ENCODE measurements at regions not wholly inside any gene's neighbourhood (a gene's known extent, or its start where the extent isn't known, plus 50 kb on each side); places are given as distances from the start of the nearest gene placed in this dataset.
"Not testable (repeated sequence)": the region's sequence is repeated elsewhere in the genome, so short reads cannot be mapped to it uniquely, and the experiment has no call there.

- Mint-ChIP-seq H3K27me3 (peaks cover 4% of the 10 kb centered on the region), H3K36me3 (ENCODE audit: low read depth) (no peaks in the 10 kb centered on the region), H3K27ac (no peak overlapping the region), H3K4me1 (no peaks in the 10 kb centered on the region), H3K9me3 (peaks cover 7% of the 10 kb centered on the region), H3K4me3 (no peak overlapping the region)
- no peak for ATAC-seq
- DNase-seq = no peak
Observed at GRCh38 chr2:66198873-66199272, 236.1 kb upstream of the MEIS1 start.

GRCh38 chr2:66192888-66193287 lies 242.0 kb upstream of the MEIS1 start:
- H3K4me3 Mint-ChIP-seq = no peak overlapping the region
- ATAC-seq = no peak

GRCh38 chr2:66191311-66191710 lies 243.6 kb upstream of the MEIS1 start:
- ATAC-seq (no peak), DNase-seq (no peak)
- H3K27me3 Mint-ChIP-seq = no peaks in the 10 kb centered on the region
- H3K4me1 Mint-ChIP-seq = no peaks in the 10 kb centered on the region
- no peak overlapping the region for H3K4me3 Mint-ChIP-seq
- H3K36me3 Mint-ChIP-seq (ENCODE audit: low read depth) = no peaks in the 10 kb centered on the region
- H3K27ac Mint-ChIP-seq = no peak overlapping the region
- peaks cover 3% of the 10 kb centered on the region for H3K9me3 Mint-ChIP-seq

More at GRCh38 chr2:66192888-66193287, 242.0 kb upstream of the MEIS1 start:
- no peaks in the 10 kb centered on the region for H3K36me3 Mint-ChIP-seq (ENCODE audit: low read depth)
- no peaks in the 10 kb centered on the region for H3K4me1 Mint-ChIP-seq
- H3K27ac Mint-ChIP-seq = no peak overlapping the region
- H3K27me3 Mint-ChIP-seq = no peaks in the 10 kb centered on the region
- peaks cover 6% of the 10 kb centered on the region for H3K9me3 Mint-ChIP-seq
- DNase-seq = no peak

- no peak for ATAC-seq
- Mint-ChIP-seq H3K36me3 (ENCODE audit: low read depth) (no peaks in the 10 kb centered on the region), H3K4me3 (no peak overlapping the region), H3K4me1 (no peaks in the 10 kb centered on the region), H3K27me3 (no peaks in the 10 kb centered on the region), H3K9me3 (peaks cover 3% of the 10 kb centered on the region), H3K27ac (no peak overlapping the region)
- DNase-seq = no peak
Observed at GRCh38 chr2:66189553-66189952, 245.4 kb upstream of the MEIS1 start.

- Mint-ChIP-seq H3K4me1 (no peaks in the 10 kb centered on the region), H3K36me3 (ENCODE audit: low read depth) (no peaks in the 10 kb centered on the region), H3K27me3 (no peaks in the 10 kb centered on the region), H3K9me3 (peaks cover 3% of the 10 kb centered on the region), H3K27ac (no peak overlapping the region), H3K4me3 (no peak overlapping the region)
- no peak for ATAC-seq
- no peak for DNase-seq
Observed at GRCh38 chr2:66186537-66186936, 248.4 kb upstream of the MEIS1 start.

- no peak overlapping the region for H3K27ac Mint-ChIP-seq
- DNase-seq = no peak
- H3K4me1 Mint-ChIP-seq = no peaks in the 10 kb centered on the region
- peaks cover 3% of the 10 kb centered on the region for H3K9me3 Mint-ChIP-seq
- H3K4me3 Mint-ChIP-seq = no peak overlapping the region
- no peak for ATAC-seq
- H3K27me3 Mint-ChIP-seq = no peaks in the 10 kb centered on the region
- no peaks in the 10 kb centered on the region for H3K36me3 Mint-ChIP-seq (ENCODE audit: low read depth)
Observed at GRCh38 chr2:66185497-66186054, 249.3 kb upstream of the MEIS1 start.

- H3K4me1 Mint-ChIP-seq; ATAC-seq; H3K4me3 Mint-ChIP-seq; H3K9me3 Mint-ChIP-seq; DNase-seq; H3K27me3 Mint-ChIP-seq; H3K36me3 Mint-ChIP-seq (ENCODE audit: low read depth); H3K27ac Mint-ChIP-seq: not testable (repeated sequence)
Observed at GRCh38 chr2:66177128-66177796, 257.7 kb upstream of the MEIS1 start.

- Mint-ChIP-seq H3K4me1 (no peaks in the 10 kb centered on the region), H3K36me3 (ENCODE audit: low read depth) (no peaks in the 10 kb centered on the region), H3K9me3 (no peaks in the 10 kb centered on the region), H3K27ac (no peak overlapping the region), H3K4me3 (no peak overlapping the region), H3K27me3 (no peaks in the 10 kb centered on the region)
- no peak for ATAC-seq
- no peak for DNase-seq
Observed at GRCh38 chr2:66174491-66174890, 260.4 kb upstream of the MEIS1 start.

GRCh38 chr2:66173645-66174044 lies 261.3 kb upstream of the MEIS1 start:
- Mint-ChIP-seq H3K4me1 (no peaks in the 10 kb centered on the region), H3K27me3 (no peaks in the 10 kb centered on the region), H3K4me3 (no peak overlapping the region), H3K9me3 (no peaks in the 10 kb centered on the region), H3K36me3 (ENCODE audit: low read depth) (no peaks in the 10 kb centered on the region), H3K27ac (no peak overlapping the region)
- ATAC-seq (no peak), DNase-seq (no peak)

GRCh38 chr2:66171530-66171929 lies 263.4 kb upstream of the MEIS1 start:
- Mint-ChIP-seq H3K36me3 (ENCODE audit: low read depth) (no peaks in the 10 kb centered on the region), H3K27ac (no peak overlapping the region), H3K4me3 (no peak overlapping the region), H3K4me1 (no peaks in the 10 kb centered on the region), H3K9me3 (no peaks in the 10 kb centered on the region), H3K27me3 (no peaks in the 10 kb centered on the region)
- no peak for DNase-seq
- ATAC-seq = no peak

- no peaks in the 10 kb centered on the region for H3K27me3 Mint-ChIP-seq
- ATAC-seq (no peak), DNase-seq (no peak)
- H3K27ac Mint-ChIP-seq = no peak overlapping the region
- H3K9me3 Mint-ChIP-seq = no peaks in the 10 kb centered on the region
- H3K36me3 Mint-ChIP-seq (ENCODE audit: low read depth) = no peaks in the 10 kb centered on the region
- H3K4me3 Mint-ChIP-seq = no peak overlapping the region
- no peaks in the 10 kb centered on the region for H3K4me1 Mint-ChIP-seq
Observed at GRCh38 chr2:66170744-66171330, 264.1 kb upstream of the MEIS1 start.

- ATAC-seq = no peak
- no peak overlapping the region for H3K27ac Mint-ChIP-seq
Observed at GRCh38 chr2:66169076-66169475, 265.8 kb upstream of the MEIS1 start.

GRCh38 chr2:66164470-66164869 lies 270.5 kb upstream of the MEIS1 start:
- no peaks in the 10 kb centered on the region for H3K27me3 Mint-ChIP-seq
- no peaks in the 10 kb centered on the region for H3K4me1 Mint-ChIP-seq
- no peaks in the 10 kb centered on the region for H3K9me3 Mint-ChIP-seq
- no peaks in the 10 kb centered on the region for H3K36me3 Mint-ChIP-seq (ENCODE audit: low read depth)
- DNase-seq (no peak), ATAC-seq (no peak)
- H3K4me3 Mint-ChIP-seq = no peak overlapping the region
- H3K27ac Mint-ChIP-seq = no peak overlapping the region

More at GRCh38 chr2:66169076-66169475, 265.8 kb upstream of the MEIS1 start:
- Mint-ChIP-seq H3K4me1 (no peaks in the 10 kb centered on the region), H3K4me3 (no peak overlapping the region), H3K27me3 (no peaks in the 10 kb centered on the region), H3K36me3 (ENCODE audit: low read depth) (no peaks in the 10 kb centered on the region), H3K9me3 (no peaks in the 10 kb centered on the region)
- no peak for DNase-seq

GRCh38 chr2:66156171-66156570 lies 278.8 kb upstream of the MEIS1 start:
- peaks cover 32% of the 10 kb centered on the region for H3K9me3 Mint-ChIP-seq
- no peaks in the 10 kb centered on the region for H3K4me1 Mint-ChIP-seq
- no peaks in the 10 kb centered on the region for H3K36me3 Mint-ChIP-seq (ENCODE audit: low read depth)
- no peak overlapping the region for H3K4me3 Mint-ChIP-seq
- no peak overlapping the region for H3K27ac Mint-ChIP-seq
- H3K27me3 Mint-ChIP-seq = no peaks in the 10 kb centered on the region
- DNase-seq (no peak), ATAC-seq (no peak)

GRCh38 chr2:66153941-66154340 lies 281.0 kb upstream of the MEIS1 start:
- no peaks in the 10 kb centered on the region for H3K4me1 Mint-ChIP-seq
- peaks cover 38% of the 10 kb centered on the region for H3K9me3 Mint-ChIP-seq
- no peak overlapping the region for H3K4me3 Mint-ChIP-seq
- no peak overlapping the region for H3K27ac Mint-ChIP-seq
- H3K27me3 Mint-ChIP-seq = no peaks in the 10 kb centered on the region
- H3K36me3 Mint-ChIP-seq (ENCODE audit: low read depth) = no peaks in the 10 kb centered on the region
- ATAC-seq = no peak
- no peak for DNase-seq

Data from activated naive CD8-positive, alpha-beta T cell treated with anti-CD3 and anti-CD28 coated beads, Interleukin-2, amount 50 U/mL, for 24 hours (primary cell).